PC-3 (cell line): ENCODE measurements at regions not wholly inside any gene's neighbourhood (a gene's known extent, or its start where the extent isn't known, plus 50 kb on each side); places are given as distances from the start of the nearest gene placed in this dataset.

Source experiments
- ATAC-seq: fragments of 200-7000 bp; cut with Tn5 transposase; 2 replicates; pipeline ENCODE4 v1.9.1; 2020; ENCODE audit warnings: mild to moderate bottlenecking, moderate library complexity
- BruUV-seq: library from RNA; stranded (reverse); fragments of 400-500 nt; replicated peaks from 2 replicates; lab custom pipeline; 2021; lab: Mats Ljungman, UMichigan
- CTCF ChIA-PET: fragments of 300-600 bp; sonication (Branson Sonifier 250); formaldehyde crosslinking; loops from one replicate; lab custom pipeline; 2022; ENCODE audit warnings: antibody characterized with exemption; lab: Charles Lee
- POLR2A ChIA-PET: fragments of 300-600 bp; sonication (Branson Sonifier 250); formaldehyde crosslinking; loops from one replicate; lab custom pipeline; 2022; ENCODE audit warnings: antibody characterized with exemption; ENCODE audit not compliant: unreplicated experiment; lab: Charles Lee
- DNase-seq: peaks from one replicate; pipeline ENCODE4 v3.0.0-alpha.2; 2015
- H2AFZ ChIP-seq: fragments of 300-600 bp; sonication (generic); 2 replicates; pipeline ENCODE4 v1.6.0; 2016; ENCODE audit warnings: antibody characterized with exemption, low read length
- H3F3A ChIP-seq: fragments of 300-600 bp; sonication (generic); one replicate; pipeline ENCODE4 v1.6.0; 2017; ENCODE audit warnings: antibody characterized with exemption, low read length, control low read depth, mild to moderate bottlenecking; ENCODE audit not compliant: unreplicated experiment
- H3K27ac ChIP-seq: fragments of 300-600 bp; sonication (generic); 2 replicates; pipeline ENCODE4 v1.5.1; 2016; ENCODE audit warnings: mild to moderate bottlenecking, low read length
- H3K27me3 ChIP-seq: fragments of 300-600 bp; sonication (generic); 2 replicates; pipeline ENCODE4 v1.6.1; 2016; ENCODE audit warnings: low read length, mixed read lengths
- H3K36me3 ChIP-seq: fragments of 300-600 bp; sonication (generic); 2 replicates; pipeline ENCODE4 v1.6.1; 2016; ENCODE audit warnings: low read depth, mixed run types, low read length, mixed read lengths
- H3K4me1 ChIP-seq: fragments of 300-600 bp; sonication (generic); 2 replicates; pipeline ENCODE4 v1.5.1; 2016; ENCODE audit warnings: low read length; ENCODE audit not compliant: insufficient read depth
- H3K4me2 ChIP-seq: fragments of 300-600 bp; sonication (generic); 2 replicates; pipeline ENCODE4 v1.6.0; 2016; ENCODE audit warnings: low read length
- H3K4me3 ChIP-seq: fragments of 300-600 bp; sonication (generic); 2 replicates; pipeline ENCODE4 v1.5.1; 2016; ENCODE audit warnings: mild to moderate bottlenecking, low read length, mixed read lengths
- H3K79me2 ChIP-seq: fragments of 300-600 bp; sonication (generic); 2 replicates; pipeline ENCODE4 v1.6.1; 2017; ENCODE audit warnings: low read length, mixed read lengths
- H3K9ac ChIP-seq: fragments of 300-600 bp; sonication (generic); 2 replicates; pipeline ENCODE4 v1.6.0; 2016; ENCODE audit warnings: mild to moderate bottlenecking, low read length
- H3K9me2 ChIP-seq: fragments of 300-600 bp; sonication (generic); replicated peaks from 2 replicates; pipeline ENCODE4 v1.6.1; 2016; ENCODE audit warnings: mixed run types, low read length, mixed read lengths
- H3K9me3 ChIP-seq: fragments of 300-600 bp; sonication (generic); 2 replicates; pipeline ENCODE4 v1.6.1; 2016; ENCODE audit warnings: low read length, mixed read lengths
- H4K20me1 ChIP-seq: fragments of 300-600 bp; sonication (generic); 2 replicates; pipeline ENCODE4 v1.6.1; 2016; ENCODE audit warnings: low read length, mixed read lengths
- EZH2 ChIP-seq: fragments of 300-600 bp; sonication (generic); IDR thresholded peaks from one replicate; pipeline ENCODE4 v1.6.1; 2017; ENCODE audit warnings: antibody characterized with exemption, mild to moderate bottlenecking, low read length; ENCODE audit not compliant: unreplicated experiment
- EZH2phosphoT487 ChIP-seq: fragments of 300-600 bp; sonication (generic); IDR thresholded peaks from 2 replicates; pipeline ENCODE4 v1.6.1; 2018; ENCODE audit warnings: mild to moderate bottlenecking, antibody characterized with exemption, low read length, borderline replicate concordance
- intact Hi-C: fragments of 100-400 bp; cut with micrococcal nuclease; formaldehyde crosslinking; loops from 2 replicates; pipeline ENCODE4 v1.9.0; 2023
- TF ChIP-seq, protein P1 (sequence below): fragments of 300-600 bp; sonication (generic); conservative IDR thresholded peaks from 2 replicates; pipeline ENCODE4 v1.5.1; 2017; ENCODE audit warnings: antibody characterized with exemption, low read depth, mild to moderate bottlenecking, low read length

DNA sequence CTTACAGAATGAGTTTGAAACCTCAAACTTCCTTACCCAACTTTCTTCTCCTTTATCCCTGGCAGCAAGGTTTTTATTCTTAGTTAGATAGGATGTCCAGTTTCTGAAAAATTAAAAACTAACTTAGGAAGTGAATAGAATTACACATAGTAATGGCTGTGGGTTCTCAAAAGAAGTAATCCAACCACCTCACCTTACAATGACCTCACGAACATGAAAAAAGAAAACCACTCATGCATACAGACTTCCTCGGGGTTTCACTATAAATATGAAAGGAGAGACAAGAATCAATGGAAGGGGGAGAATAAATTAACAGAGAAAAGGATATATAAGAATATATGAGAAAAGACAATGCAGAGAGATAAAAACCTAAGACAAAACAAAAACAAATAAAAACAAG lies 1044.3 kb upstream of the KLHL29 start:
- no TSS peak for BruUV-seq
- Histone ChIP-seq H3K4me1 (no peaks in the 10 kb centered on the region), H3K36me3 (no peaks in the 10 kb centered on the region), H3K27ac (no peak overlapping the region), H3K4me3 (no peak overlapping the region), H3K79me2 (no peaks in the 10 kb centered on the region), H3F3A (no peaks in the 10 kb centered on the region), H3K4me2 (no peak overlapping the region), H3K27me3 (no peaks in the 10 kb centered on the region), H3K9me2 (no peaks in the 10 kb centered on the region), H3K9ac (no peak overlapping the region), H2AFZ (no peak overlapping the region), H3K9me3 (no peaks in the 10 kb centered on the region; the same call in 1 of the 2 replicates), H4K20me1 (no peaks in the 10 kb centered on the region)
- DNase-seq: no peak
- ChIA-PET POLR2A (no interaction called here), CTCF (no interaction called here)
- no peak for TF ChIP-seq EZH2
- TF ChIP-seq EZH2phosphoT487: no peak
- TF ChIP-seq, protein P1, sequence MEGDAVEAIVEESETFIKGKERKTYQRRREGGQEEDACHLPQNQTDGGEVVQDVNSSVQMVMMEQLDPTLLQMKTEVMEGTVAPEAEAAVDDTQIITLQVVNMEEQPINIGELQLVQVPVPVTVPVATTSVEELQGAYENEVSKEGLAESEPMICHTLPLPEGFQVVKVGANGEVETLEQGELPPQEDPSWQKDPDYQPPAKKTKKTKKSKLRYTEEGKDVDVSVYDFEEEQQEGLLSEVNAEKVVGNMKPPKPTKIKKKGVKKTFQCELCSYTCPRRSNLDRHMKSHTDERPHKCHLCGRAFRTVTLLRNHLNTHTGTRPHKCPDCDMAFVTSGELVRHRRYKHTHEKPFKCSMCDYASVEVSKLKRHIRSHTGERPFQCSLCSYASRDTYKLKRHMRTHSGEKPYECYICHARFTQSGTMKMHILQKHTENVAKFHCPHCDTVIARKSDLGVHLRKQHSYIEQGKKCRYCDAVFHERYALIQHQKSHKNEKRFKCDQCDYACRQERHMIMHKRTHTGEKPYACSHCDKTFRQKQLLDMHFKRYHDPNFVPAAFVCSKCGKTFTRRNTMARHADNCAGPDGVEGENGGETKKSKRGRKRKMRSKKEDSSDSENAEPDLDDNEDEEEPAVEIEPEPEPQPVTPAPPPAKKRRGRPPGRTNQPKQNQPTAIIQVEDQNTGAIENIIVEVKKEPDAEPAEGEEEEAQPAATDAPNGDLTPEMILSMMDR: no peak
- intact Hi-C loops: no loop called here
- ATAC-seq: no peak

DNA sequence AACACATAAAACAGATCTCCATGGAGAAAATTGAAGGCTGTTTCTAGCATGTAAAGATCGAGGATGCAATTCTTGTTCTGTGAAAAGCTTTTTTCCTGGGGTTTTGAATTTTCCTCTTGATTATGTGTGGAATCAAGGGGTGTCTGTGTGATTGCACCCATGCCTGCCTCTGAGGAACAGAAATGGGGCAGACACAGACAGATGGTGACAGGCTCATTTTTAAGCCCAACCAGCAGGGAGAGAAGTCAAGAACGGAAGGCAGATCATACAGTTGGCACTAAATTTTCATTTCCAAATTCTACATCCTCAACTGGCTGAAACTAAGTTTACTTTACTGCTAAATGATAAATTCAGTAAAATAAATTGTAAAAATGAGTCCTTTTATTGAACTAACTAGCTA lies 1037.7 kb upstream of the KLHL29 start:
- Histone ChIP-seq H3K36me3 (no peaks in the 10 kb centered on the region), H4K20me1 (no peaks in the 10 kb centered on the region), H3K27ac (no peak overlapping the region), H3K4me1 (no peaks in the 10 kb centered on the region), H3K4me2 (no peak overlapping the region), H3K27me3 (no peaks in the 10 kb centered on the region), H3K4me3 (no peak overlapping the region), H3K9me3 (no peaks in the 10 kb centered on the region), H3K9me2 (no peaks in the 10 kb centered on the region), H3K79me2 (no peaks in the 10 kb centered on the region), H3F3A (no peaks in the 10 kb centered on the region), H3K9ac (no peak overlapping the region), H2AFZ (no peak overlapping the region)
- BruUV-seq: no TSS peak
- ChIA-PET POLR2A (no interaction called here), CTCF (no interaction called here)
- ATAC-seq: no peak
- DNase-seq: no peak
- no peak for TF ChIP-seq EZH2phosphoT487
- TF ChIP-seq, protein P1: no peak
- intact Hi-C loops: no loop called here

DNA sequence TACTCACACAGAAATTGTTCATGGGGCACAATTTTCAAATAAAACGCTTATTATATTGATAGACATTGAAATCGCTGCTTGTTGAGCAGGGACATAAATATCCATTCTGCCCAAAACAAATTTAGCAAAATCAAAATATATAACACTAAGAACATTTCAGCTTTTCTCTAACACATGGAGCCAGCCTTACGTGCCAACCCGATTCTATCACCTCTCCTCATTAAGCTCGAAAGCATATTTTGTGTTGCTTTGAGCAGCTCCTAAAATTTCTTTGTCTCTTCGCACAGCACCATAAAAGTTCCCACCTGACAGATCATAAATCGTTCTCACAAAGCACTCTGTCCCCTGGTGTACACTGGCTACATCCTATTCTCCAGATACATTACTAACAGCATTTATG lies 1034.4 kb upstream of the KLHL29 start:
- no peak for ATAC-seq
- intact Hi-C loops: no loop called here
- POLR2A ChIA-PET: no interaction called here
- Histone ChIP-seq H3K27ac (no peak overlapping the region), H3K9ac (no peak overlapping the region), H3K4me3 (no peak overlapping the region), H3K9me2 (no peaks in the 10 kb centered on the region), H3K79me2 (no peaks in the 10 kb centered on the region), H4K20me1 (no peaks in the 10 kb centered on the region), H3K9me3 (no peaks in the 10 kb centered on the region), H3K27me3 (no peaks in the 10 kb centered on the region), H3K4me1 (no peaks in the 10 kb centered on the region), H2AFZ (no peak overlapping the region), H3F3A (no peaks in the 10 kb centered on the region), H3K4me2 (no peak overlapping the region), H3K36me3 (no peaks in the 10 kb centered on the region)
- no peak for DNase-seq
- no peak for TF ChIP-seq EZH2phosphoT487
- no peak for TF ChIP-seq EZH2
- TF ChIP-seq, protein P1: no peak
- no TSS peak for BruUV-seq
- CTCF ChIA-PET: no interaction called here
